ENCODE measurements at regions not wholly inside any gene's neighbourhood (a gene's known extent, or its start where the extent isn't known, plus 50 kb on each side); places are given as distances from the start of the nearest gene placed in this dataset.

GRCh38 chr1:193451606-193452005 lies 265.2 kb upstream of the B3GALT2 start:
- Histone ChIP-seq H3K4me2 (ENCODE audit: insufficient read depth, low read length) (no peak overlapping the region), H3K79me2 (ENCODE audit: control insufficient read depth, insufficient read depth, low read length) (no peaks in the 10 kb centered on the region), H3K27me3 (ENCODE audit: control insufficient read depth in 2 of 2, insufficient read depth in 2 of 2, low read length in 2 of 2) (no peaks in the 10 kb centered on the region), H3K36me3 (ENCODE audit: control insufficient read depth, insufficient read depth, low read length) (no peaks in the 10 kb centered on the region), H3K9ac (ENCODE audit: insufficient read depth in 1 of 2, low read depth in 2 of 2, low read length in 2 of 2) (no peak overlapping the region), H3K9me3 (replicated peaks; ENCODE audit: control insufficient read depth, insufficient read depth, low read depth, low read length) (no peaks in the 10 kb centered on the region), H3K27ac (ENCODE audit: extremely low read depth, low read depth, low read length) (no peak overlapping the region), H3K4me3 (no peak overlapping the region), H3K4me1 (replicated peaks in 1 of 2; ENCODE audit: control insufficient read depth in 2 of 2, insufficient read depth in 2 of 2, low read length in 2 of 2) (no peaks in the 10 kb centered on the region), H3K9me1 (ENCODE audit: control insufficient read depth, insufficient read depth, low read length) (no peaks in the 10 kb centered on the region), H2AFZ (ENCODE audit: low read depth, low read length) (no peak overlapping the region), H4K20me1 (replicated peaks; ENCODE audit: control insufficient read depth, insufficient read depth, low read length) (no peaks in the 10 kb centered on the region)
- in situ Hi-C loops (cut with MboI): no loop called here
- FAIRE-seq (no peak), ATAC-seq (no peak), DNase-seq (ENCODE audit: extremely low read depth in 1 of 4, low spot score in 3 of 4) (no peak)
- ChIA-PET POLR2A (no interaction called here), CTCF (ENCODE audit: low intra/inter-chr PET ratio) (no interaction called here)
- BruUV-seq (replicated peaks): no TSS peak
- intact Hi-C loops (cut with micrococcal nuclease): no loop called here
- 0% methylated on average over 1 of the region's 1 CpG for WGBS (ENCODE audit: insufficient coverage, low coverage, missing lambda C conversion rate)
- TF ChIP-seq BRCA1 (IDR thresholded peaks at IDR 0.05): no peak
- no peak for TF ChIP-seq BRCA1 (CRISPR knock-in tag; IDR thresholded peaks at IDR 0.05)
- no peak for TF ChIP-seq CHD1 (IDR thresholded peaks at IDR 0.05; ENCODE audit: low read length)
- TF ChIP-seq HES1 (IDR thresholded peaks at IDR 0.05; ENCODE audit: low read depth): no peak
- TF ChIP-seq POU5F1 (IDR thresholded peaks at IDR 0.05; ENCODE audit: borderline replicate concordance, low read depth, low read length, partially characterized antibody): no peak
- TF ChIP-seq E2F5 (CRISPR knock-in tag; IDR thresholded peaks at IDR 0.05): no peak
- TF ChIP-seq ARID3B (CRISPR knock-in tag; IDR thresholded peaks at IDR 0.05; ENCODE audit: borderline replicate concordance): no peak
- TF ChIP-seq ZNF668 (CRISPR knock-in tag; IDR thresholded peaks at IDR 0.05): no peak
- no peak for TF ChIP-seq XRCC4 (IDR thresholded peaks at IDR 0.05; ENCODE audit: extremely low read depth, insufficient read depth, insufficient read length)
- TF ChIP-seq ZNF384 (IDR thresholded peaks at IDR 0.05; ENCODE audit: low read depth, low read length): no peak
- TF ChIP-seq CREB3L1 (IDR thresholded peaks at IDR 0.05; ENCODE audit: borderline replicate concordance, low read depth): no peak
- no peak for TF ChIP-seq MEIS2 (IDR thresholded peaks at IDR 0.05; ENCODE audit: partially characterized antibody)
- no peak for TF ChIP-seq IRF1 (CRISPR knock-in tag; IDR thresholded peaks at IDR 0.05; ENCODE audit: borderline replicate concordance)
- TF ChIP-seq BMI1 (IDR thresholded peaks at IDR 0.05; ENCODE audit: low read length): no peak
- TF ChIP-seq ZNF57 (CRISPR knock-in tag; IDR thresholded peaks at IDR 0.05): no peak
- no peak for TF ChIP-seq CTCFL (IDR thresholded peaks at IDR 0.05; ENCODE audit: borderline replicate concordance, insufficient read depth, low read depth, low read length, poor library complexity, severe bottlenecking)
- TF ChIP-seq CSDE1 (IDR thresholded peaks at IDR 0.05): no peak

All from K562 (cell line).